ENCODE measurements at regions not wholly inside any gene's neighbourhood (a gene's known extent, or its start where the extent isn't known, plus 50 kb on each side); places are given as distances from the start of the nearest gene placed in this dataset.

GRCh38 chr5:118279540-118280294 lies 708.6 kb downstream of the DTWD2 start:
- peaks cover 7 to 19% of the 10 kb centered on the region in 2 donors for H3K9me3 Mint-ChIP-seq
- no peaks in the 10 kb centered on the region for H3K4me1 Mint-ChIP-seq (ENCODE audit: low read depth in 2 of 2)
- H3K4me3 Mint-ChIP-seq, result no peak overlapping the region
- no peaks in the 10 kb centered on the region for H3K27me3 Mint-ChIP-seq
- H3K27ac Mint-ChIP-seq, result no peak overlapping the region
- ATAC-seq (replicated peaks), result no peak
- H3K36me3 Mint-ChIP-seq (ENCODE audit: insufficient read depth), result no peaks in the 10 kb centered on the region
- DNase-seq, result no peak

- Mint-ChIP-seq H3K4me1 (ENCODE audit: low read depth in 2 of 2) (no peaks in the 10 kb centered on the region), H3K36me3 (ENCODE audit: insufficient read depth) (no peaks in the 10 kb centered on the region), H3K9me3 (peaks cover 8% of the 10 kb centered on the region in 2 donors), H3K27ac (no peak overlapping the region), H3K4me3 (no peak overlapping the region), H3K27me3 (no peaks in the 10 kb centered on the region)
- DNase-seq (no peak), ATAC-seq (replicated peaks) (no peak)
Measured at GRCh38 chr5:118270526-118270925, 717.8 kb downstream of the DTWD2 start.

- H3K9me3 Mint-ChIP-seq, result peaks cover 0 to 2% of the 10 kb centered on the region in 2 donors
- H3K27ac Mint-ChIP-seq, result no peak overlapping the region
- H3K4me1 Mint-ChIP-seq (ENCODE audit: low read depth in 2 of 2), result no peaks in the 10 kb centered on the region
- no peak for DNase-seq
- ATAC-seq (replicated peaks), result no peak
- H3K36me3 Mint-ChIP-seq (ENCODE audit: insufficient read depth), result no peaks in the 10 kb centered on the region
- no peak overlapping the region for H3K4me3 Mint-ChIP-seq
- H3K27me3 Mint-ChIP-seq, result no peaks in the 10 kb centered on the region
Measured at GRCh38 chr5:118258223-118258622, 730.1 kb downstream of the DTWD2 start.

GRCh38 chr5:118257066-118257465 lies 731.3 kb downstream of the DTWD2 start:
- Mint-ChIP-seq H3K27me3 (no peaks in the 10 kb centered on the region), H3K36me3 (ENCODE audit: insufficient read depth) (no peaks in the 10 kb centered on the region), H3K4me1 (ENCODE audit: low read depth in 2 of 2) (no peaks in the 10 kb centered on the region), H3K9me3 (no peaks in the 10 kb centered on the region), H3K4me3 (no peak overlapping the region), H3K27ac (no peak overlapping the region)
- DNase-seq (no peak), ATAC-seq (replicated peaks) (no peak)

- ATAC-seq (replicated peaks) (no peak), DNase-seq (no peak)
- no peak overlapping the region for H3K4me3 Mint-ChIP-seq
- no peaks in the 10 kb centered on the region for H3K27me3 Mint-ChIP-seq
- H3K27ac Mint-ChIP-seq, result no peak overlapping the region
- no peaks in the 10 kb centered on the region for H3K4me1 Mint-ChIP-seq (ENCODE audit: low read depth in 2 of 2)
- peaks cover 2 to 18% of the 10 kb centered on the region in 2 donors for H3K9me3 Mint-ChIP-seq
- H3K36me3 Mint-ChIP-seq (ENCODE audit: insufficient read depth), result no peaks in the 10 kb centered on the region
Measured at GRCh38 chr5:118253225-118254061, 734.9 kb downstream of the DTWD2 start.

- no peaks in the 10 kb centered on the region for H3K4me1 Mint-ChIP-seq (ENCODE audit: low read depth in 2 of 2)
- H3K9me3 Mint-ChIP-seq, result peaks cover 3 to 26% of the 10 kb centered on the region in 2 donors
- no peak overlapping the region for H3K27ac Mint-ChIP-seq
- DNase-seq (no peak), ATAC-seq (replicated peaks) (no peak)
- H3K4me3 Mint-ChIP-seq, result no peak overlapping the region
- H3K36me3 Mint-ChIP-seq (ENCODE audit: insufficient read depth), result no peaks in the 10 kb centered on the region
- no peaks in the 10 kb centered on the region for H3K27me3 Mint-ChIP-seq
Measured at GRCh38 chr5:118249386-118249785, 739.0 kb downstream of the DTWD2 start.

GRCh38 chr5:118247458-118247857 lies 740.9 kb downstream of the DTWD2 start:
- no peak for DNase-seq
- no peaks in the 10 kb centered on the region for H3K27me3 Mint-ChIP-seq
- no peaks in the 10 kb centered on the region for H3K36me3 Mint-ChIP-seq (ENCODE audit: insufficient read depth)
- no peak overlapping the region for H3K27ac Mint-ChIP-seq
- ATAC-seq (replicated peaks), result no peak
- no peak overlapping the region for H3K4me3 Mint-ChIP-seq
- peaks cover 3 to 26% of the 10 kb centered on the region in 2 donors for H3K9me3 Mint-ChIP-seq
- no peaks in the 10 kb centered on the region for H3K4me1 Mint-ChIP-seq (ENCODE audit: low read depth in 2 of 2)

GRCh38 chr5:118243613-118244012 lies 744.7 kb downstream of the DTWD2 start:
- no peak overlapping the region for H3K4me3 Mint-ChIP-seq
- ATAC-seq (replicated peaks) (no peak), DNase-seq (no peak)
- peaks cover 3% of the 10 kb centered on the region for H3K36me3 Mint-ChIP-seq (ENCODE audit: insufficient read depth)
- no peak overlapping the region for H3K27ac Mint-ChIP-seq
- no peaks in the 10 kb centered on the region for H3K4me1 Mint-ChIP-seq (ENCODE audit: low read depth in 2 of 2)
- H3K9me3 Mint-ChIP-seq, result peaks cover 1 to 17% of the 10 kb centered on the region in 2 donors
- no peaks in the 10 kb centered on the region for H3K27me3 Mint-ChIP-seq

GRCh38 chr5:118243068-118243467 lies 745.3 kb downstream of the DTWD2 start:
- no peak for ATAC-seq (replicated peaks)
- no peak overlapping the region for H3K4me3 Mint-ChIP-seq
- no peak overlapping the region for H3K27ac Mint-ChIP-seq
- no peaks in the 10 kb centered on the region for H3K4me1 Mint-ChIP-seq (ENCODE audit: low read depth in 2 of 2)
- peaks cover 0 to 12% of the 10 kb centered on the region in 2 donors for H3K9me3 Mint-ChIP-seq
- peaks cover 3% of the 10 kb centered on the region for H3K36me3 Mint-ChIP-seq (ENCODE audit: insufficient read depth)
- H3K27me3 Mint-ChIP-seq, result no peaks in the 10 kb centered on the region
- DNase-seq, result no peak

- DNase-seq, result no peak
- H3K4me3 Mint-ChIP-seq, result no peak overlapping the region
- peaks cover 1 to 2% of the 10 kb centered on the region in 2 donors for H3K9me3 Mint-ChIP-seq
- no peak for ATAC-seq (replicated peaks)
- no peaks in the 10 kb centered on the region for H3K4me1 Mint-ChIP-seq (ENCODE audit: low read depth in 2 of 2)
- H3K27ac Mint-ChIP-seq, result no peak overlapping the region
- peaks cover 3% of the 10 kb centered on the region for H3K36me3 Mint-ChIP-seq (ENCODE audit: insufficient read depth)
- no peaks in the 10 kb centered on the region for H3K27me3 Mint-ChIP-seq
Measured at GRCh38 chr5:118236108-118236849, 752.1 kb downstream of the DTWD2 start.

GRCh38 chr5:118233606-118234005 lies 754.7 kb downstream of the DTWD2 start:
- Mint-ChIP-seq H3K27ac (no peak overlapping the region), H3K4me1 (ENCODE audit: low read depth in 2 of 2) (no peaks in the 10 kb centered on the region), H3K36me3 (ENCODE audit: insufficient read depth) (no peaks in the 10 kb centered on the region), H3K4me3 (no peak overlapping the region), H3K9me3 (peaks cover 10 to 14% of the 10 kb centered on the region in 2 donors), H3K27me3 (no peaks in the 10 kb centered on the region)
- ATAC-seq (replicated peaks) (no peak), DNase-seq (no peak)

- H3K27me3 Mint-ChIP-seq, result no peaks in the 10 kb centered on the region
- DNase-seq, result no peak
- no peaks in the 10 kb centered on the region for H3K4me1 Mint-ChIP-seq (ENCODE audit: low read depth in 2 of 2)
- H3K27ac Mint-ChIP-seq, result no peak overlapping the region
- H3K9me3 Mint-ChIP-seq, result peaks cover 14 to 19% of the 10 kb centered on the region in 2 donors
- H3K36me3 Mint-ChIP-seq (ENCODE audit: insufficient read depth), result no peaks in the 10 kb centered on the region
- ATAC-seq (replicated peaks), result no peak
- H3K4me3 Mint-ChIP-seq, result no peak overlapping the region
Measured at GRCh38 chr5:118228489-118228888, 759.9 kb downstream of the DTWD2 start.

GRCh38 chr5:118224546-118224945 lies 763.8 kb downstream of the DTWD2 start:
- Mint-ChIP-seq H3K4me3 (no peak overlapping the region), H3K27me3 (no peaks in the 10 kb centered on the region), H3K36me3 (ENCODE audit: insufficient read depth) (no peaks in the 10 kb centered on the region), H3K9me3 (peaks cover 0 to 12% of the 10 kb centered on the region in 2 donors), H3K4me1 (ENCODE audit: low read depth in 2 of 2) (no peaks in the 10 kb centered on the region), H3K27ac (no peak overlapping the region)
- no peak for ATAC-seq (replicated peaks)
- no peak for DNase-seq
